ENCODE measurements at regions not wholly inside any gene's neighbourhood (a gene's known extent, or its start where the extent isn't known, plus 50 kb on each side); places are given as distances from the start of the nearest gene placed in this dataset.

DNA sequence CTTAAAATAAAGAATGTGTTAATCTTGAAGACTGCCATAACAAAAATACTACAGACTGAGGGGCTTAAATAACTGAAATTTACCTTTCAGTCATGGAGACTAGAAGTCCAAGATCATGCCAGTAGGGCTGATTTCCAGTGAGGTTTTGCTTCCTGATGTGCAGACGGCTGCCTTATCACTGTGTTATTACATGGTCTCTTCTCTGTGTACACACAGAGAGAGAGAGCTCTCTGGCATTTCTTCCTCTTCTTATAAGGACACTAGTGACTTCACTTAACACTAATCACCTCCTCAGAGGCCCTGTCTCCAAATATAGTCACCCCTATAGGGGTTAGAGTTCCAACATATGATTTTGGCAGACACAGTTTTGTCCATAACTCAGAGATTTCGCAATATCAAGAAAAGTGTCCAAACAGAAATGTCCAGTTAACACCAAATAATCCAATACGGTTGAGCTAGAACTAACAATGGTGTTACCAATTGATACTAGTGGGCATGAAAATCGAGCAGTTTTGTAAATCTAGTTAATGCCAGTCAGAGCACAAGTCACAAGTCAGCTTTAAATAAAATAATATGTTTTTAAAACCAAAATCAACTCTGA, 399.8 kb downstream of the ADCYAP1 start:
- H2AFZ ChIP-seq (ENCODE audit: low read depth, low read length, poor library complexity, severe bottlenecking) = no peak overlapping the region
- ChIA-PET RAD21 (ENCODE audit: low non-redundant PET in 1 of 2, low total read pairs in 2 of 2, uncharacterized antibody in 2 of 2, unreplicated experiment in 2 of 2) (no interaction called here), POLR2A (no interaction called here), CTCF (no interaction called here)
- H3K36me3 ChIP-seq (ENCODE audit: control insufficient read depth in 1 of 2, insufficient read depth in 2 of 2, low read length in 2 of 2) = no peaks in the 10 kb centered on the region
- no peaks in the 10 kb centered on the region for H3K27me3 ChIP-seq (ENCODE audit: insufficient read depth, low read length)
- TF ChIP-seq ZNF274 (IDR thresholded peaks at IDR 0.05; ENCODE audit: low read depth, low read length) (no peak), CBX3 (IDR thresholded peaks at IDR 0.05; ENCODE audit: low read depth) (no peak), POLR2A (IDR thresholded peaks at IDR 0.05; ENCODE audit: borderline replicate concordance, extremely low read depth, insufficient read depth, insufficient read length) (no peak), SP1 (IDR thresholded peaks at IDR 0.05; ENCODE audit: low read depth) (no peak), YY1 (IDR thresholded peaks at IDR 0.05; ENCODE audit: extremely low read depth, insufficient replicate concordance, low read depth, low read length) (no peak), ELF1 (IDR thresholded peaks at IDR 0.05; ENCODE audit: borderline replicate concordance, low read depth) (no peak), POLR2AphosphoS5 (IDR thresholded peaks at IDR 0.05; ENCODE audit: low read depth, low read length) (no peak), EZH2 (IDR thresholded peaks at IDR 0.05) (no peak), ZFX (IDR thresholded peaks at IDR 0.05) (no peak), FOSL1 (IDR thresholded peaks at IDR 0.05; ENCODE audit: low read depth) (no peak), EGR1 (IDR thresholded peaks at IDR 0.05; ENCODE audit: low read depth) (no peak), JUND (IDR thresholded peaks at IDR 0.05) (no peak)
- TF ChIP-seq, protein P1, sequence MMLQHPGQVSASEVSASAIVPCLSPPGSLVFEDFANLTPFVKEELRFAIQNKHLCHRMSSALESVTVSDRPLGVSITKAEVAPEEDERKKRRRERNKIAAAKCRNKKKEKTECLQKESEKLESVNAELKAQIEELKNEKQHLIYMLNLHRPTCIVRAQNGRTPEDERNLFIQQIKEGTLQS (IDR thresholded peaks at IDR 0.05) = no peak
- TF ChIP-seq, protein P2, sequence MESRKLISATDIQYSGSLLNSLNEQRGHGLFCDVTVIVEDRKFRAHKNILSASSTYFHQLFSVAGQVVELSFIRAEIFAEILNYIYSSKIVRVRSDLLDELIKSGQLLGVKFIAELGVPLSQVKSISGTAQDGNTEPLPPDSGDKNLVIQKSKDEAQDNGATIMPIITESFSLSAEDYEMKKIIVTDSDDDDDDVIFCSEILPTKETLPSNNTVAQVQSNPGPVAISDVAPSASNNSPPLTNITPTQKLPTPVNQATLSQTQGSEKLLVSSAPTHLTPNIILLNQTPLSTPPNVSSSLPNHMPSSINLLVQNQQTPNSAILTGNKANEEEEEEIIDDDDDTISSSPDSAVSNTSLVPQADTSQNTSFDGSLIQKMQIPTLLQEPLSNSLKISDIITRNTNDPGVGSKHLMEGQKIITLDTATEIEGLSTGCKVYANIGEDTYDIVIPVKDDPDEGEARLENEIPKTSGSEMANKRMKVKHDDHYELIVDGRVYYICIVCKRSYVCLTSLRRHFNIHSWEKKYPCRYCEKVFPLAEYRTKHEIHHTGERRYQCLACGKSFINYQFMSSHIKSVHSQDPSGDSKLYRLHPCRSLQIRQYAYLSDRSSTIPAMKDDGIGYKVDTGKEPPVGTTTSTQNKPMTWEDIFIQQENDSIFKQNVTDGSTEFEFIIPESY (IDR thresholded peaks at IDR 0.05; ENCODE audit: extremely low read depth, insufficient replicate concordance, low read length) = no peak
- no peaks in the 10 kb centered on the region for H4K20me1 ChIP-seq (ENCODE audit: insufficient read depth)
- H3K4me2 ChIP-seq (ENCODE audit: low read length) = no peak overlapping the region
- no peak for ATAC-seq
- no peak overlapping the region for H3K27ac ChIP-seq (ENCODE audit: low read depth, low read length)
- intact Hi-C loops (cut with micrococcal nuclease) = no loop called here
- no peak overlapping the region for H3K4me3 ChIP-seq (replicated peaks in 1 of 2; ENCODE audit: low read depth in 1 of 2, low read length in 2 of 2)
- H3K9ac ChIP-seq (ENCODE audit: low read length) = no peak overlapping the region
- no peaks in the 10 kb centered on the region for H3K4me1 ChIP-seq (ENCODE audit: control insufficient read depth in 1 of 2, insufficient read depth in 2 of 2, low read length in 2 of 2)
- no TSS peak for BruUV-seq (replicated peaks)
- H3K79me2 ChIP-seq (ENCODE audit: insufficient read depth, low read length) = no peaks in the 10 kb centered on the region
- DNase-seq (ENCODE audit: low read depth, low spot score) = no peak
- no peaks in the 10 kb centered on the region for H3K9me2 ChIP-seq (ENCODE audit: insufficient read depth)
- no peaks in the 10 kb centered on the region for H3K9me3 ChIP-seq (ENCODE audit: control insufficient read depth in 1 of 2, insufficient read depth in 1 of 2, low read depth in 1 of 2, low read length in 2 of 2)
